Adrenal gland (tissue), 5 donors: ENCODE measurements at regions not wholly inside any gene's neighbourhood (a gene's known extent, or its start where the extent isn't known, plus 50 kb on each side); places are given as distances from the start of the nearest gene placed in this dataset.

ENCODE experiments used
- POLR2A ChIP-seq, 2 donors: fragments of 450-650 bp; IDR thresholded peaks; one replicate each; pipeline ENCODE4 v1.6.1; 2017; ENCODE audit warnings: antibody characterized with exemption in 2 of 2, mild to moderate bottlenecking in 2 of 2, moderate library complexity in 1 of 2
- TF ChIP-seq, protein P1 (sequence below), 6 experiments: fragments of 450-650 bp in 4 of 6; fragments of 200-600 bp in 2 of 6; sonication (generic) in 1 of 6; IDR thresholded peaks; 1 replicate in 5 of 6; 2 replicates in 1 of 6; pipeline versions ENCODE4 v1.5.1 to v1.8.0; 2016 to 2021; ENCODE audit warnings: antibody characterized with exemption in 6 of 6, mild to moderate bottlenecking in 2 of 6, moderate library complexity in 1 of 6
- donor health status: DM: no; HTN: no; CAD: no.

GRCh38 chr1:55697997-55698535, 482.9 kb upstream of the USP24 start:
- TF ChIP-seq, protein P1, sequence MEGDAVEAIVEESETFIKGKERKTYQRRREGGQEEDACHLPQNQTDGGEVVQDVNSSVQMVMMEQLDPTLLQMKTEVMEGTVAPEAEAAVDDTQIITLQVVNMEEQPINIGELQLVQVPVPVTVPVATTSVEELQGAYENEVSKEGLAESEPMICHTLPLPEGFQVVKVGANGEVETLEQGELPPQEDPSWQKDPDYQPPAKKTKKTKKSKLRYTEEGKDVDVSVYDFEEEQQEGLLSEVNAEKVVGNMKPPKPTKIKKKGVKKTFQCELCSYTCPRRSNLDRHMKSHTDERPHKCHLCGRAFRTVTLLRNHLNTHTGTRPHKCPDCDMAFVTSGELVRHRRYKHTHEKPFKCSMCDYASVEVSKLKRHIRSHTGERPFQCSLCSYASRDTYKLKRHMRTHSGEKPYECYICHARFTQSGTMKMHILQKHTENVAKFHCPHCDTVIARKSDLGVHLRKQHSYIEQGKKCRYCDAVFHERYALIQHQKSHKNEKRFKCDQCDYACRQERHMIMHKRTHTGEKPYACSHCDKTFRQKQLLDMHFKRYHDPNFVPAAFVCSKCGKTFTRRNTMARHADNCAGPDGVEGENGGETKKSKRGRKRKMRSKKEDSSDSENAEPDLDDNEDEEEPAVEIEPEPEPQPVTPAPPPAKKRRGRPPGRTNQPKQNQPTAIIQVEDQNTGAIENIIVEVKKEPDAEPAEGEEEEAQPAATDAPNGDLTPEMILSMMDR (IDR thresholded peaks at IDR 0.05) = no peak
- no peak for TF ChIP-seq POLR2A (IDR thresholded peaks at IDR 0.05)
